ENCODE measurements at regions not wholly inside any gene's neighbourhood (a gene's known extent, or its start where the extent isn't known, plus 50 kb on each side); places are given as distances from the start of the nearest gene placed in this dataset.

- TF ChIP-seq, protein P1, sequence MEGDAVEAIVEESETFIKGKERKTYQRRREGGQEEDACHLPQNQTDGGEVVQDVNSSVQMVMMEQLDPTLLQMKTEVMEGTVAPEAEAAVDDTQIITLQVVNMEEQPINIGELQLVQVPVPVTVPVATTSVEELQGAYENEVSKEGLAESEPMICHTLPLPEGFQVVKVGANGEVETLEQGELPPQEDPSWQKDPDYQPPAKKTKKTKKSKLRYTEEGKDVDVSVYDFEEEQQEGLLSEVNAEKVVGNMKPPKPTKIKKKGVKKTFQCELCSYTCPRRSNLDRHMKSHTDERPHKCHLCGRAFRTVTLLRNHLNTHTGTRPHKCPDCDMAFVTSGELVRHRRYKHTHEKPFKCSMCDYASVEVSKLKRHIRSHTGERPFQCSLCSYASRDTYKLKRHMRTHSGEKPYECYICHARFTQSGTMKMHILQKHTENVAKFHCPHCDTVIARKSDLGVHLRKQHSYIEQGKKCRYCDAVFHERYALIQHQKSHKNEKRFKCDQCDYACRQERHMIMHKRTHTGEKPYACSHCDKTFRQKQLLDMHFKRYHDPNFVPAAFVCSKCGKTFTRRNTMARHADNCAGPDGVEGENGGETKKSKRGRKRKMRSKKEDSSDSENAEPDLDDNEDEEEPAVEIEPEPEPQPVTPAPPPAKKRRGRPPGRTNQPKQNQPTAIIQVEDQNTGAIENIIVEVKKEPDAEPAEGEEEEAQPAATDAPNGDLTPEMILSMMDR (IDR thresholded peaks at IDR 0.05) = no peak
- TF ChIP-seq EP300 (IDR thresholded peaks at IDR 0.05) = no peak
Measured at GRCh38 chr10:111599943-111600342, 523.1 kb downstream of the ADRA2A start.

All from upper lobe of left lung (tissue), 4 donors.